PC-3 (cell line): ENCODE measurements at regions not wholly inside any gene's neighbourhood (a gene's known extent, or its start where the extent isn't known, plus 50 kb on each side); places are given as distances from the start of the nearest gene placed in this dataset.

Experiments used
- EZH2phosphoT487 ChIP-seq: fragments of 300-600 bp; sonication (generic); IDR thresholded peaks from 2 replicates; pipeline ENCODE4 v1.6.1; 2018; ENCODE audit warnings: mild to moderate bottlenecking, antibody characterized with exemption, low read length, borderline replicate concordance
- TF ChIP-seq, protein P1 (sequence below): fragments of 300-600 bp; sonication (generic); conservative IDR thresholded peaks from 2 replicates; pipeline ENCODE4 v1.5.1; 2017; ENCODE audit warnings: antibody characterized with exemption, low read depth, mild to moderate bottlenecking, low read length

DNA sequence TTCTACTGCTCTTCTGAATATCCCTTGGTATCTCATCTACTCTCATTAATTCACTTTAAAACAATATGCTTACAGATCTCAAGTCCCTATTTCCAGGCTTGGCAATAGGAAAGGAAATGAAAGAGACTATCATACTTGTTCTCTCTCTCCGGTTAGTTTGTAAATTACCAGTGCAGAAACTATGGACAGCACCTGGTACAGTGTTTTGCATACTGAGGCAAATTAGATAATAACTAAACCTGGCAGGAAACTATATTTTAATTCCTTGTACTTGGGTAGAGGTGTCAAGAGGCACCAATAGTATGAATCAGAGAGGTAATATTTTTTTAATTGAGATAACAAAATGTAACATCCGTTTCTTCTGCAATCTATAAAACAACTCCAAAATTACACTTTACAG lies 97.7 kb upstream of the TMEM196 start:
- TF ChIP-seq, protein P1, sequence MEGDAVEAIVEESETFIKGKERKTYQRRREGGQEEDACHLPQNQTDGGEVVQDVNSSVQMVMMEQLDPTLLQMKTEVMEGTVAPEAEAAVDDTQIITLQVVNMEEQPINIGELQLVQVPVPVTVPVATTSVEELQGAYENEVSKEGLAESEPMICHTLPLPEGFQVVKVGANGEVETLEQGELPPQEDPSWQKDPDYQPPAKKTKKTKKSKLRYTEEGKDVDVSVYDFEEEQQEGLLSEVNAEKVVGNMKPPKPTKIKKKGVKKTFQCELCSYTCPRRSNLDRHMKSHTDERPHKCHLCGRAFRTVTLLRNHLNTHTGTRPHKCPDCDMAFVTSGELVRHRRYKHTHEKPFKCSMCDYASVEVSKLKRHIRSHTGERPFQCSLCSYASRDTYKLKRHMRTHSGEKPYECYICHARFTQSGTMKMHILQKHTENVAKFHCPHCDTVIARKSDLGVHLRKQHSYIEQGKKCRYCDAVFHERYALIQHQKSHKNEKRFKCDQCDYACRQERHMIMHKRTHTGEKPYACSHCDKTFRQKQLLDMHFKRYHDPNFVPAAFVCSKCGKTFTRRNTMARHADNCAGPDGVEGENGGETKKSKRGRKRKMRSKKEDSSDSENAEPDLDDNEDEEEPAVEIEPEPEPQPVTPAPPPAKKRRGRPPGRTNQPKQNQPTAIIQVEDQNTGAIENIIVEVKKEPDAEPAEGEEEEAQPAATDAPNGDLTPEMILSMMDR = no peak
- TF ChIP-seq EZH2phosphoT487 = no peak
